ENCODE measurements at regions not wholly inside any gene's neighbourhood (a gene's known extent, or its start where the extent isn't known, plus 50 kb on each side); places are given as distances from the start of the nearest gene placed in this dataset.

DNA sequence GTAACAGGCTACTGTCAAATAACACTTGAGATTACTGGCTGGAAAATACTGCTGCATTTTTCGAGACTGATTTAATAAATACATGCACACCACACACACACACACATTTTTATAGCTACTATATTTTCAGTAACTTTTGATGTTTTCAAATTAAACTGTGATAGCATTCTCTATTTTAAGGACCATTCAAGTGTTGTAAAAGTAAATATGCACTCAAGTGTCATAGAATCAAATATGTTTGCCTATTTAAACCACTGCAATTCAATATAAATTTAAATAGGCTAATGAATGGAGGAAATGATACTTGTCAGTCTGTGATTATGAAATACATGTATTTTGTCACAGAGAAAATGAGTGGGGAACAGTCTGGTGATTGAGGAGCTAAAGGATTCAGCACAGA lies 86.7 kb upstream of the TUBA3C start:
- H3K4me1 ChIP-seq (ENCODE audit: control insufficient read depth in 1 of 2, insufficient read depth in 2 of 2, low read length in 2 of 2) = no peaks in the 10 kb centered on the region
- H3K9me3 ChIP-seq (ENCODE audit: control insufficient read depth in 1 of 2, insufficient read depth in 1 of 2, low read depth in 1 of 2, low read length in 2 of 2) = no peaks in the 10 kb centered on the region; a peak in 2 of 4 replicates
- no peaks in the 10 kb centered on the region for H3K9me2 ChIP-seq (ENCODE audit: insufficient read depth)
- intact Hi-C loops (cut with micrococcal nuclease) = no loop called here
- ChIA-PET POLR2A (no interaction called here), CTCF (no interaction called here), RAD21 (ENCODE audit: low non-redundant PET in 1 of 2, low total read pairs in 2 of 2, uncharacterized antibody in 2 of 2, unreplicated experiment in 2 of 2) (no interaction called here)
- DNase-seq (ENCODE audit: low read depth, low spot score) (no peak), ATAC-seq (no peak)
- H4K20me1 ChIP-seq (ENCODE audit: insufficient read depth) = no peaks in the 10 kb centered on the region
- no peaks in the 10 kb centered on the region; the same call in 1 of the 2 replicates for H3K27me3 ChIP-seq (ENCODE audit: insufficient read depth, low read length)
- H3K27ac ChIP-seq (ENCODE audit: low read depth, low read length) = no peak overlapping the region
- H3K4me2 ChIP-seq (ENCODE audit: low read length) = no peak overlapping the region
- no peak overlapping the region for H2AFZ ChIP-seq (ENCODE audit: low read depth, low read length, poor library complexity, severe bottlenecking)
- no peaks in the 10 kb centered on the region for H3K79me2 ChIP-seq (ENCODE audit: insufficient read depth, low read length)
- no peaks in the 10 kb centered on the region for H3K36me3 ChIP-seq (ENCODE audit: control insufficient read depth in 1 of 2, insufficient read depth in 2 of 2, low read length in 2 of 2)
- H3K4me3 ChIP-seq (replicated peaks in 1 of 2; ENCODE audit: low read depth in 1 of 2, low read length in 2 of 2) = no peak overlapping the region
- H3K9ac ChIP-seq (ENCODE audit: low read length) = no peak overlapping the region
- no TSS peak for BruUV-seq (replicated peaks)
- no peak for TF ChIP-seq SP1 (IDR thresholded peaks at IDR 0.05; ENCODE audit: low read depth)
- no peak for TF ChIP-seq FOSL1 (IDR thresholded peaks at IDR 0.05; ENCODE audit: low read depth)
- no peak for TF ChIP-seq CBX3 (IDR thresholded peaks at IDR 0.05; ENCODE audit: low read depth)
- TF ChIP-seq RAD21 (IDR thresholded peaks at IDR 0.05; ENCODE audit: low read depth) = no peak
- TF ChIP-seq POLR2AphosphoS5 (IDR thresholded peaks at IDR 0.05; ENCODE audit: low read depth, low read length) = no peak
- TF ChIP-seq ZFX (IDR thresholded peaks at IDR 0.05) = no peak
- no peak for TF ChIP-seq TCF7L2 (IDR thresholded peaks at IDR 0.05; ENCODE audit: borderline replicate concordance, extremely low read depth, insufficient read depth, insufficient read length)
- no peak for TF ChIP-seq ZNF274 (IDR thresholded peaks at IDR 0.05; ENCODE audit: low read depth, low read length)
- TF ChIP-seq, protein P1, sequence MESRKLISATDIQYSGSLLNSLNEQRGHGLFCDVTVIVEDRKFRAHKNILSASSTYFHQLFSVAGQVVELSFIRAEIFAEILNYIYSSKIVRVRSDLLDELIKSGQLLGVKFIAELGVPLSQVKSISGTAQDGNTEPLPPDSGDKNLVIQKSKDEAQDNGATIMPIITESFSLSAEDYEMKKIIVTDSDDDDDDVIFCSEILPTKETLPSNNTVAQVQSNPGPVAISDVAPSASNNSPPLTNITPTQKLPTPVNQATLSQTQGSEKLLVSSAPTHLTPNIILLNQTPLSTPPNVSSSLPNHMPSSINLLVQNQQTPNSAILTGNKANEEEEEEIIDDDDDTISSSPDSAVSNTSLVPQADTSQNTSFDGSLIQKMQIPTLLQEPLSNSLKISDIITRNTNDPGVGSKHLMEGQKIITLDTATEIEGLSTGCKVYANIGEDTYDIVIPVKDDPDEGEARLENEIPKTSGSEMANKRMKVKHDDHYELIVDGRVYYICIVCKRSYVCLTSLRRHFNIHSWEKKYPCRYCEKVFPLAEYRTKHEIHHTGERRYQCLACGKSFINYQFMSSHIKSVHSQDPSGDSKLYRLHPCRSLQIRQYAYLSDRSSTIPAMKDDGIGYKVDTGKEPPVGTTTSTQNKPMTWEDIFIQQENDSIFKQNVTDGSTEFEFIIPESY (IDR thresholded peaks at IDR 0.05; ENCODE audit: extremely low read depth, insufficient replicate concordance, low read length) = no peak
- TF ChIP-seq SRF (IDR thresholded peaks at IDR 0.05; ENCODE audit: low read depth) = no peak
